ENCODE measurements at regions not wholly inside any gene's neighbourhood (a gene's known extent, or its start where the extent isn't known, plus 50 kb on each side); places are given as distances from the start of the nearest gene placed in this dataset.

- TF ChIP-seq CTCF (IDR thresholded peaks at IDR 0.05; ENCODE audit: insufficient read depth, low read depth, low read length) (no peak), EZH2 (IDR thresholded peaks at IDR 0.05; ENCODE audit: insufficient read depth, low read length) (no peak)
These were observed 86.6 kb upstream of the ANKH start for GRCh38 chr5:14958188-14958587.

All from astrocyte (in vitro differentiated cells and primary cell).